Activated T-helper 1 cell treated with anti-CD3 and anti-CD28 coated beads, Interleukin-12 subunit alpha, Interleukin-12 subunit beta, Interleukin-2, Interleukin-4 antibody, amounts not matched to agents 30 ng/mL and 10 ng/mL and 1 ng/mL, durations not matched to agents 14 hours and 24 hours and 36 hours (primary cell): ENCODE measurements at regions not wholly inside any gene's neighbourhood (a gene's known extent, or its start where the extent isn't known, plus 50 kb on each side); places are given as distances from the start of the nearest gene placed in this dataset.
A peak's percentile ranks its signal among the peaks of the same experiment; 100 is the strongest.

Source experiments
- DNase-seq: peaks from one replicate; pipeline ENCODE4 v3.0.0; 2021; ENCODE audit warnings: low spot score
- H3K27ac Mint-ChIP-seq: one replicate; pipeline ENCODE4 v1.8.0; 2021; ENCODE audit warnings: mild to moderate bottlenecking, mixed read lengths
- H3K27me3 Mint-ChIP-seq: one replicate; pipeline ENCODE4 v1.8.0; 2022; ENCODE audit warnings: mild to moderate bottlenecking, moderate library complexity, mixed read lengths; ENCODE audit not compliant: insufficient read depth
- H3K36me3 Mint-ChIP-seq: one replicate; pipeline ENCODE4 v1.8.0; 2021; ENCODE audit warnings: low read depth, mixed read lengths
- H3K4me1 Mint-ChIP-seq: one replicate; pipeline ENCODE4 v1.8.0; 2021; ENCODE audit warnings: low read depth, mixed read lengths
- H3K4me3 Mint-ChIP-seq: one replicate; pipeline ENCODE4 v1.8.0; 2021; ENCODE audit warnings: mild to moderate bottlenecking, moderate library complexity, mixed read lengths
- H3K9me3 Mint-ChIP-seq: one replicate; pipeline ENCODE4 v1.8.0; 2021; ENCODE audit warnings: mixed read lengths
- intact Hi-C: fragments of 100-400 bp; cut with micrococcal nuclease; formaldehyde crosslinking; loops from one replicate; pipeline ENCODE4 v1.15.1; 2024

GRCh38 chr2:134195341-134195740 lies 58.5 kb upstream of the MGAT5 start:
- H3K27ac Mint-ChIP-seq: no peak overlapping the region
- intact Hi-C loops: no loop called here
- no peak overlapping the region for H3K4me3 Mint-ChIP-seq
- H3K27me3 Mint-ChIP-seq: no peaks in the 10 kb centered on the region
- H3K9me3 Mint-ChIP-seq: no peaks in the 10 kb centered on the region
- peaks cover 1% of the 10 kb centered on the region for H3K36me3 Mint-ChIP-seq
- DNase-seq: no peak
- peaks cover 25% of the 10 kb centered on the region for H3K4me1 Mint-ChIP-seq

GRCh38 chr2:134197445-134197844 lies 56.4 kb upstream of the MGAT5 start:
- peaks cover 25% of the 10 kb centered on the region for H3K4me1 Mint-ChIP-seq
- H3K36me3 Mint-ChIP-seq: no peaks in the 10 kb centered on the region
- no peaks in the 10 kb centered on the region for H3K9me3 Mint-ChIP-seq
- no peak overlapping the region for H3K4me3 Mint-ChIP-seq
- intact Hi-C loops: loop anchor here (1.0 kb wide), 1 partner anchor 36 kb away; no protein-coding TSS in a partner anchor
- H3K27ac Mint-ChIP-seq: peak overlapping the region; percentile 59
- no peaks in the 10 kb centered on the region for H3K27me3 Mint-ChIP-seq
- DNase-seq: no peak

GRCh38 chr2:134198006-134198634 lies 55.8 kb upstream of the MGAT5 start:
- Mint-ChIP-seq H3K27ac (peak overlapping the region; percentile 59), H3K36me3 (no peaks in the 10 kb centered on the region), H3K9me3 (no peaks in the 10 kb centered on the region), H3K4me1 (peaks cover 25% of the 10 kb centered on the region), H3K27me3 (no peaks in the 10 kb centered on the region), H3K4me3 (no peak overlapping the region)
- intact Hi-C loops: no loop called here
- DNase-seq: no peak

GRCh38 chr2:134199123-134199522 lies 54.7 kb upstream of the MGAT5 start:
- DNase-seq: no peak
- H3K36me3 Mint-ChIP-seq: no peaks in the 10 kb centered on the region
- H3K4me1 Mint-ChIP-seq: peaks cover 25% of the 10 kb centered on the region
- no peak overlapping the region for H3K27ac Mint-ChIP-seq
- H3K4me3 Mint-ChIP-seq: no peak overlapping the region
- H3K27me3 Mint-ChIP-seq: no peaks in the 10 kb centered on the region
- intact Hi-C loops: no loop called here
- H3K9me3 Mint-ChIP-seq: no peaks in the 10 kb centered on the region

- H3K4me3 Mint-ChIP-seq: no peak overlapping the region
- peaks cover 25% of the 10 kb centered on the region for H3K4me1 Mint-ChIP-seq
- H3K27me3 Mint-ChIP-seq: no peaks in the 10 kb centered on the region
- no peak for DNase-seq
- intact Hi-C loops: no loop called here
- no peak overlapping the region for H3K27ac Mint-ChIP-seq
- no peaks in the 10 kb centered on the region for H3K36me3 Mint-ChIP-seq
- H3K9me3 Mint-ChIP-seq: no peaks in the 10 kb centered on the region
Measured at GRCh38 chr2:134200036-134200618, 53.7 kb upstream of the MGAT5 start.

GRCh38 chr2:134201533-134201932 lies 52.3 kb upstream of the MGAT5 start:
- no peaks in the 10 kb centered on the region for H3K36me3 Mint-ChIP-seq
- intact Hi-C loops: no loop called here
- H3K9me3 Mint-ChIP-seq: no peaks in the 10 kb centered on the region
- DNase-seq: no peak
- no peaks in the 10 kb centered on the region for H3K27me3 Mint-ChIP-seq
- H3K27ac Mint-ChIP-seq: no peak overlapping the region
- peaks cover 19% of the 10 kb centered on the region for H3K4me1 Mint-ChIP-seq
- no peak overlapping the region for H3K4me3 Mint-ChIP-seq

- no peaks in the 10 kb centered on the region for H3K36me3 Mint-ChIP-seq
- H3K9me3 Mint-ChIP-seq: no peaks in the 10 kb centered on the region
- intact Hi-C loops: no loop called here
- no peak for DNase-seq
- peaks cover 11% of the 10 kb centered on the region for H3K4me1 Mint-ChIP-seq
- H3K27ac Mint-ChIP-seq: no peak overlapping the region
- H3K4me3 Mint-ChIP-seq: no peak overlapping the region
- no peaks in the 10 kb centered on the region for H3K27me3 Mint-ChIP-seq
Measured at GRCh38 chr2:134202371-134202770, 51.5 kb upstream of the MGAT5 start.

GRCh38 chr2:134203175-134203574 lies 50.7 kb upstream of the MGAT5 start:
- Mint-ChIP-seq H3K27ac (no peak overlapping the region), H3K27me3 (no peaks in the 10 kb centered on the region), H3K4me3 (no peak overlapping the region), H3K36me3 (no peaks in the 10 kb centered on the region), H3K9me3 (no peaks in the 10 kb centered on the region), H3K4me1 (peaks cover 3% of the 10 kb centered on the region)
- intact Hi-C loops: no loop called here
- DNase-seq: no peak
